CD4-positive, CD25-positive, alpha-beta regulatory T cell (primary cell): ENCODE measurements at regions not wholly inside any gene's neighbourhood (a gene's known extent, or its start where the extent isn't known, plus 50 kb on each side); places are given as distances from the start of the nearest gene placed in this dataset.
"Not testable (repeated sequence)": the region's sequence is repeated elsewhere in the genome, so short reads cannot be mapped to it uniquely, and the experiment has no call there.

Experiments
- ATAC-seq, 2 donors: fragments of 150-1000 bp; cut with Tn5 transposase; one replicate each; pipeline ENCODE4 v1.10.0; 2021; ENCODE audit warnings: low read depth in 2 of 2, moderate number of reproducible peaks in 2 of 2, moderate library complexity in 1 of 2
- DNase-seq, 3 donors: peaks; one replicate each; pipeline versions ENCODE4 v3.0.0 to v3.0.0-alpha.2; 2012 to 2022; ENCODE audit warnings: mixed read lengths in 1 of 3
- H3K27ac ChIP-seq: one replicate; pipeline ENCODE4 v1.7.0; 2013; ENCODE audit warnings: mild to moderate bottlenecking, low read length; ENCODE audit not compliant: insufficient read depth, poor library complexity, severe bottlenecking
- H3K27me3 ChIP-seq: one replicate; pipeline ENCODE4 v1.7.0; 2013; ENCODE audit warnings: low read length; ENCODE audit not compliant: control insufficient read depth, insufficient read depth
- H3K36me3 ChIP-seq: one replicate; pipeline ENCODE4 v1.7.0; 2013; ENCODE audit warnings: mild to moderate bottlenecking, low read length, moderate library complexity; ENCODE audit not compliant: control insufficient read depth, insufficient read depth
- H3K4me1 ChIP-seq: 2 replicates; pipeline ENCODE4 v1.7.0; 2013; ENCODE audit warnings: mild to moderate bottlenecking, low read length; ENCODE audit not compliant: insufficient read depth, control insufficient read depth, poor library complexity, severe bottlenecking
- H3K4me3 ChIP-seq: one replicate; pipeline ENCODE4 v1.7.0; 2013; ENCODE audit warnings: low read depth, mild to moderate bottlenecking, low read length, moderate library complexity
- H3K9me3 ChIP-seq, 2 experiments: 1 replicate in 1 of 2; 2 replicates in 1 of 2; pipeline ENCODE4 v1.7.0; 2013; ENCODE audit warnings: low read length in 2 of 2, mild to moderate bottlenecking in 1 of 2, moderate library complexity in 1 of 2; ENCODE audit not compliant: control insufficient read depth in 2 of 2
- H3K27ac Mint-ChIP-seq, 3 donors: one replicate each; pipeline ENCODE4 v1.8.0; 2020 to 2022; ENCODE audit warnings: mild to moderate bottlenecking in 3 of 3, mixed read lengths in 3 of 3, moderate library complexity in 2 of 3
- H3K27me3 Mint-ChIP-seq: one replicate; pipeline ENCODE4 v1.8.0; 2022; ENCODE audit warnings: mild to moderate bottlenecking, mixed read lengths
- H3K36me3 Mint-ChIP-seq: one replicate; pipeline ENCODE4 v1.8.0; 2020; ENCODE audit warnings: mixed read lengths
- H3K4me1 Mint-ChIP-seq, 4 donors: one replicate each; pipeline ENCODE4 v1.8.0; 2020 to 2022; ENCODE audit warnings: mixed read lengths in 4 of 4, mild to moderate bottlenecking in 1 of 4
- H3K4me3 Mint-ChIP-seq, 4 donors: one replicate each; pipeline ENCODE4 v1.8.0; 2020 to 2022; ENCODE audit warnings: mild to moderate bottlenecking in 4 of 4, mixed read lengths in 4 of 4, moderate library complexity in 3 of 4
- H3K9me3 Mint-ChIP-seq, 7 donors: one replicate each; pipeline ENCODE4 v1.8.0; 2020 to 2022; ENCODE audit warnings: mixed read lengths in 7 of 7, mild to moderate bottlenecking in 3 of 7, moderate library complexity in 2 of 7

- Histone ChIP-seq H3K27ac (no peak overlapping the region), H3K36me3 (no peaks in the 10 kb centered on the region), H3K9me3 (no peaks in the 10 kb centered on the region), H3K27me3 (no peaks in the 10 kb centered on the region), H3K4me1 (no peaks in the 10 kb centered on the region), H3K4me3 (no peak overlapping the region)
- Mint-ChIP-seq H3K9me3 (peaks cover 0 to 11% (median 6%) of the 10 kb centered on the region in 7 donors), H3K36me3 (peaks cover 3% of the 10 kb centered on the region), H3K27me3 (no peaks in the 10 kb centered on the region), H3K27ac (no peak overlapping the region), H3K4me3 (no peak overlapping the region), H3K4me1 (no peaks in the 10 kb centered on the region)
- DNase-seq (no peak), ATAC-seq (no peak)
Observed at GRCh38 chr21:24444736-24445135, 1162.5 kb downstream of the MRPL39 start.

GRCh38 chr21:24436236-24436635 lies 1171.0 kb downstream of the MRPL39 start:
- no peaks in the 10 kb centered on the region for H3K27me3 ChIP-seq
- H3K4me3 Mint-ChIP-seq, result no peak overlapping the region
- H3K27me3 Mint-ChIP-seq, result no peaks in the 10 kb centered on the region
- DNase-seq (no peak), ATAC-seq (no peak)
- no peaks in the 10 kb centered on the region for H3K4me1 ChIP-seq
- H3K9me3 Mint-ChIP-seq, result peaks cover 0 to 29% (median 6%) of the 10 kb centered on the region in 7 donors
- no peaks in the 10 kb centered on the region for H3K36me3 ChIP-seq
- no peaks in the 10 kb centered on the region for H3K9me3 ChIP-seq
- no peak overlapping the region for H3K27ac Mint-ChIP-seq
- H3K36me3 Mint-ChIP-seq, result no peaks in the 10 kb centered on the region
- H3K4me3 ChIP-seq, result no peak overlapping the region
- H3K4me1 Mint-ChIP-seq, result peaks cover 0 to 2% (median 1%) of the 10 kb centered on the region in 4 donors
- H3K27ac ChIP-seq, result no peak overlapping the region

- Histone ChIP-seq H3K9me3 (peaks cover 0 to 2% of the 10 kb centered on the region in 2 experiments), H3K36me3 (no peaks in the 10 kb centered on the region), H3K4me1 (no peaks in the 10 kb centered on the region), H3K27me3 (no peaks in the 10 kb centered on the region), H3K27ac (no peak overlapping the region), H3K4me3 (peak overlapping the region; percentile 83)
- peaks cover 0 to 5% (median 5%) of the 10 kb centered on the region in 4 donors for H3K4me1 Mint-ChIP-seq
- peak overlapping the region in 2 of 3 donors; percentile 81 to 88 for H3K27ac Mint-ChIP-seq
- peak overlapping the region; percentile 30 to 87 (median 83) for H3K4me3 Mint-ChIP-seq
- H3K9me3 Mint-ChIP-seq, result peaks cover 0 to 14% (median 4%) of the 10 kb centered on the region in 7 donors
- ATAC-seq, result no peak
- peak in 2 of 3 donors; percentile 16 to 35 for DNase-seq
- no peaks in the 10 kb centered on the region for H3K36me3 Mint-ChIP-seq
- H3K27me3 Mint-ChIP-seq, result no peaks in the 10 kb centered on the region
Observed at GRCh38 chr21:24428591-24429199, 1178.6 kb downstream of the MRPL39 start.

DNA sequence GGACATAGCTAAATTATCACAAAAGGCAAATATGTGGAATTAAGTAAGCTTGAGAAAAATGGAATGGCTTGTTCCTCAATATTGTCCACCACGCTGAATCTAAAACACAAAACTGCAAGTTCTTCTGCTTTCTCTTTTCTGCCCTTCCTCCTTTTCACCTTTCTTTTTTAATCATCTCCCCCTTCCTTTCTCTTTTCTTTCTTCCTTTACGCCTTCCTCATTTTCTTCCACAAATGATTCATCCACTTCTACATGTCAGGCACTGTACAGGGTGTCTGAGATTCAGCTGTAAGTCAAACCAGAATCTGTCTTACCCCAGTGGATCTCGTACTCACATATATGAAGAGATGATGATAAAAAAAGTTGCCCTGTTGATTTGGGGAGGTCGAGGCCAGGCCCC lies 1182.5 kb downstream of the MRPL39 start:
- H3K4me3 ChIP-seq, result no peak overlapping the region
- no peaks in the 10 kb centered on the region for H3K4me1 ChIP-seq
- no peaks in the 10 kb centered on the region for H3K27me3 ChIP-seq
- H3K36me3 ChIP-seq, result no peaks in the 10 kb centered on the region
- H3K36me3 Mint-ChIP-seq, result no peaks in the 10 kb centered on the region
- H3K9me3 Mint-ChIP-seq, result peaks cover 2 to 11% (median 5%) of the 10 kb centered on the region in 7 donors
- peaks cover 0 to 5% (median 1%) of the 10 kb centered on the region in 4 donors for H3K4me1 Mint-ChIP-seq
- H3K27ac ChIP-seq, result no peak overlapping the region
- H3K27me3 Mint-ChIP-seq, result no peaks in the 10 kb centered on the region
- no peak overlapping the region for H3K27ac Mint-ChIP-seq
- DNase-seq, result no peak
- peaks cover 0 to 8% of the 10 kb centered on the region in 2 experiments for H3K9me3 ChIP-seq
- no peak overlapping the region for H3K4me3 Mint-ChIP-seq
- ATAC-seq, result no peak

- no peak overlapping the region for H3K27ac ChIP-seq
- no peaks in the 10 kb centered on the region for H3K36me3 ChIP-seq
- H3K27me3 ChIP-seq, result no peaks in the 10 kb centered on the region
- no peak overlapping the region for H3K4me3 ChIP-seq
- ATAC-seq, result no peak
- H3K4me3 Mint-ChIP-seq, result no peak overlapping the region
- H3K27me3 Mint-ChIP-seq, result no peaks in the 10 kb centered on the region
- DNase-seq, result no peak
- no peaks in the 10 kb centered on the region for H3K36me3 Mint-ChIP-seq
- H3K4me1 Mint-ChIP-seq, result peaks cover 0 to 4% (median 1%) of the 10 kb centered on the region in 4 donors
- no peak overlapping the region for H3K27ac Mint-ChIP-seq
- peaks cover 3 to 14% (median 10%) of the 10 kb centered on the region in 7 donors for H3K9me3 Mint-ChIP-seq
- H3K9me3 ChIP-seq, result peaks cover 5 to 10% of the 10 kb centered on the region in 2 experiments
- no peaks in the 10 kb centered on the region for H3K4me1 ChIP-seq
Observed at GRCh38 chr21:24423546-24423945, 1183.7 kb downstream of the MRPL39 start.

GRCh38 chr21:24420689-24421088 lies 1186.6 kb downstream of the MRPL39 start:
- Mint-ChIP-seq H3K27me3 (no peaks in the 10 kb centered on the region), H3K36me3 (no peaks in the 10 kb centered on the region), H3K4me3 (no peak overlapping the region), H3K27ac (no peak overlapping the region), H3K4me1 (peaks cover 0 to 2% (median 0%) of the 10 kb centered on the region in 4 donors), H3K9me3 (peaks cover 2 to 16% (median 5%) of the 10 kb centered on the region in 7 donors)
- Histone ChIP-seq H3K9me3 (peaks cover 5 to 10% of the 10 kb centered on the region in 2 experiments), H3K27me3 (no peaks in the 10 kb centered on the region), H3K4me3 (no peak overlapping the region), H3K36me3 (no peaks in the 10 kb centered on the region), H3K4me1 (no peaks in the 10 kb centered on the region), H3K27ac (no peak overlapping the region)
- ATAC-seq (no peak), DNase-seq (no peak)

DNA sequence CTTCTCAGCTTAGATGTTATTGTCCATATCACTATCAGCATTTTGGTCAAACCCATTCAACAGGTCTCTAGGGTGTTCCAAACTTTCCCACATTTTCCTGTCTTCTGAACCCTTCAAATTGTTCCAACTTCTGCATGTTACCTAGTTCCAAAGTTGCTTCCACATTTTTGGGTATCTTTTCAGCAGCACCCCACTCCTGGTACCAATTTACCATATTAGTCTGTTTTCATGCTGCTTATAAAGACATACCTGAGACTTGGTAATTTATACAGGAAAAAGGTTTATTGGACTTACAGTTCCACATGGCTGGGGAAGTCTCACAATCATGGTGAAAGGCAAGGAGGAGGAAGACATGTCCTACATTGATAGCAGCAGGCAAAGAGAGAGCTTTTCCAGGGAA lies 1187.6 kb downstream of the MRPL39 start:
- not testable (repeated sequence) for H3K36me3 ChIP-seq, DNase-seq, H3K27me3 ChIP-seq, H3K4me1 Mint-ChIP-seq, H3K4me1 ChIP-seq, H3K36me3 Mint-ChIP-seq, H3K27ac ChIP-seq, H3K27ac Mint-ChIP-seq, H3K4me3 Mint-ChIP-seq, H3K4me3 ChIP-seq, ATAC-seq, H3K9me3 ChIP-seq, H3K27me3 Mint-ChIP-seq
- H3K9me3 Mint-ChIP-seq, result peaks cover 0 to 16% (median 7%) of the 10 kb centered on the region in 7 donors

DNA sequence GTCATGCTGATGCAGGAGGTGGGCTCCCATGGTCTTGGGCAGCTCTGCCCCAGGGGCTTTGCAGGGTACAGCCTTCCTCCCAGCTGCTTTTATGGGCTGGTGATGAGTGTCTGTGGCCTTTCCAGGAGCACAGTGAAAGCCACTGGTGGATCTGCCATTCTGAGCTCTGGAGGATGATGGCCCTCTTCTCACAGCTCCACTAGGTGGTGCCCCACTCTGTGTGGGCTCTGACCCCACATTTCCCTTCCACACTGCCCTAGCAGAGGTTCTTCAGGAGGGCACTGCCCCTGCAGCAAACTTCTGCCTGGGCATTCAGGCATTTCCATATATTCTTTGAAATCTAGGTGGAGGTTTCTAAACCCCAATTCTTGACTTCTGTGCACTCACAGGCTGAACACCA lies 1188.6 kb downstream of the MRPL39 start:
- no peaks in the 10 kb centered on the region for H3K36me3 Mint-ChIP-seq

More for the DNA sequence above, 1188.6 kb downstream of the MRPL39 start:
- Histone ChIP-seq H3K9me3 (peaks cover 5 to 10% of the 10 kb centered on the region in 2 experiments), H3K36me3 (no peaks in the 10 kb centered on the region), H3K4me3 (no peak overlapping the region), H3K4me1 (no peaks in the 10 kb centered on the region), H3K27ac (no peak overlapping the region), H3K27me3 (no peaks in the 10 kb centered on the region)
- Mint-ChIP-seq H3K9me3 (peaks cover 0 to 16% (median 7%) of the 10 kb centered on the region in 7 donors), H3K27ac (no peak overlapping the region), H3K4me1 (no peaks in the 10 kb centered on the region), H3K4me3 (no peak overlapping the region), H3K27me3 (no peaks in the 10 kb centered on the region)
- ATAC-seq (no peak), DNase-seq (no peak)
